ENCODE measurements at regions not wholly inside any gene's neighbourhood (a gene's known extent, or its start where the extent isn't known, plus 50 kb on each side); places are given as distances from the start of the nearest gene placed in this dataset.

DNA sequence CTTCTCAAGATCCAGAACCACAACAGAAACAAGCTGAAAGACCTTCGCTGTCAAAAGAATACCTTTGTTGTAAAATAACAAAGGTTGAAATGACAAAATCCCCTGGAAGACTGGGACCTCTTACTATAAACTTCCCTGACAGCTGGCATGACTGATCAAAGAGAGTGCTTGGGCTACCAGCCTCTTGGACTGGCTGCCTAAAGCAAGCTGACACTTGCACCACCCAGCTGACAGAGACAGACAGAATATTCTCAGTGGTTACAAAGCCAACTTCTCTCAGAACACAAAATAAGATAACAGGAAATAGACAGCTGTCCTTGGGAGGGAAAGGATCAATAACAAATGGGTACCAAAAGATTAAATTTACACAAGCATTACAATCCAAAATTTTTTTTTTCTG lies 241.7 kb upstream of the SPOCK3 start:
- no peaks in the 10 kb centered on the region for H3K36me3 ChIP-seq (ENCODE audit: control insufficient read depth, insufficient read depth, low read length)
- no peaks in the 10 kb centered on the region for H3K4me1 ChIP-seq (ENCODE audit: control insufficient read depth, insufficient read depth, low read length, poor library complexity, severe bottlenecking)
- H3K4me3 ChIP-seq (ENCODE audit: extremely low read depth, insufficient read depth, low read length, poor library complexity, severe bottlenecking) = no peak overlapping the region
- no CpG with 5 or more reads among the region's 1 CpG for WGBS, 2 experiments (ENCODE audit: insufficient coverage in 2 of 2)
- H3K27ac ChIP-seq (ENCODE audit: low read depth, low read length, severe bottlenecking) = no peak overlapping the region
- no peaks in the 10 kb centered on the region for H3K9me3 ChIP-seq (ENCODE audit: control insufficient read depth, low read length)

DNA sequence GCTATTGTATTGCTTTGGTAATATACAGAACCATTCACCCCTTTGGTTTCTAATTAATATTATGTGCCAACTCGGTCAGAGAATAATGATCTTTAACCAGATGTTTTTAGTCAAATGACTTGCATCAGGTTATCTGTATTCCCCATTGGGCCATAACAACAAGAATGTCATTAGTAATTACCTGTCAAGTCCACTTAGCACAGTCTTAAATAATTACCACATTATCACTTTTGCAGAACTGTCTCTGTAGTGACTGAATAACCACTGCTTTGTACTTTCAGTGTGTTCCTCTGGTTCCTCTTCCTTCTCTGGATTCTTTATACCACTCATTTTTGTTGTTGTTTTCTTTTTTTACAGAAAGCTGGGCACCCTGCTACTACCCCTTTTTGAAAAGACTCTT lies 257.7 kb upstream of the SPOCK3 start:
- no CpG with 5 or more reads among the region's 1 CpG for WGBS, 2 experiments (ENCODE audit: insufficient coverage in 2 of 2)
- Histone ChIP-seq H3K4me1 (ENCODE audit: control insufficient read depth, insufficient read depth, low read length, poor library complexity, severe bottlenecking) (no peaks in the 10 kb centered on the region), H3K9me3 (ENCODE audit: control insufficient read depth, low read length) (no peaks in the 10 kb centered on the region)

DNA sequence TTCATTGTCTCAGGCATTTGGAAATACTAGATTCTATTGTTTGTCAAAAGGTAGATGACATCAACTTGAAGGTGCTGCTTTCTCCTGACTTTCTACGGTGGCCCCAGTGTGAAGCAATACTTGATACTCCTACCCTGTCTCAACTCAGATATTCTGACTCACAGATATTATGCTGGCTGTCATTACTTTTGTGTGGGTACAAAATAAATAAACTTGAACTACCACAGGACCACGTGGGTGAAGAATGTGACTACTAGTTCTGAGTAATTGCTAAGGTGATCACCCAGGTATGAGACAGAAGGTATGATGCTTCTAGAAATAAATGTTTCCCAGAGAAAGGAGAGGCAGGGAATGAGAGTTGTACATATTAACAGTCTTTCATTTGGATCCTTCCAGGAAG lies 275.3 kb upstream of the SPOCK3 start:
- no peak overlapping the region for H3K27ac ChIP-seq (ENCODE audit: low read depth, low read length, severe bottlenecking)
- 78 to 88% methylated on average over 1 of the region's 2 CpGs for WGBS, 2 experiments (ENCODE audit: insufficient coverage in 2 of 2)
- no peaks in the 10 kb centered on the region for H3K4me1 ChIP-seq (ENCODE audit: control insufficient read depth, insufficient read depth, low read length, poor library complexity, severe bottlenecking)
- no peak overlapping the region for H3K4me3 ChIP-seq (ENCODE audit: extremely low read depth, insufficient read depth, low read length, poor library complexity, severe bottlenecking)
- no peaks in the 10 kb centered on the region for H3K9me3 ChIP-seq (ENCODE audit: control insufficient read depth, low read length)
- H3K36me3 ChIP-seq (ENCODE audit: control insufficient read depth, insufficient read depth, low read length) = no peaks in the 10 kb centered on the region

More for the DNA sequence above, 257.7 kb upstream of the SPOCK3 start:
- Histone ChIP-seq H3K36me3 (ENCODE audit: control insufficient read depth, insufficient read depth, low read length) (no peaks in the 10 kb centered on the region), H3K27ac (ENCODE audit: low read depth, low read length, severe bottlenecking) (no peak overlapping the region), H3K4me3 (ENCODE audit: extremely low read depth, insufficient read depth, low read length, poor library complexity, severe bottlenecking) (no peak overlapping the region)

DNA sequence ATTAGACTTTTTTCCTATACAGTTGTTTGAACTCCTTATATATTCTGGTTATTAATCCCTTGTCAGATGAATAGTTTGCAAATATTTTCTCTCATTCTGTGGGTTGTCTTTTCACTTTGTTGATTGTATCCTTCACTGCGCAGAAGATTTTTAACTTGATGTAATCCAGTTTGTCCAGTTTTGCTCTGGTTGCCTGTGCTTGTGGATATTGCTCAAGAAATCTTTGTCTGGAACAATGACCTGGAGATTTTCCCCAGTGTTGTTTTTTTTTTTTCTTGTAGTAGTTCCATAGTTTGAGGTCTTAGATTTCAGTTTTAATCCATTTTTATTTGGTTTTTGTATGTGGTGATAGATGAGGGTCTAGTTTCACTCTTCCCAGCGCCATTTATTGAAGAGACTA lies 289.8 kb upstream of the SPOCK3 start:
- WGBS, 2 experiments (ENCODE audit: insufficient coverage in 2 of 2) = 90 to 100% methylated on average over 1 to 2 of the region's 2 CpGs
- H3K4me3 ChIP-seq (ENCODE audit: extremely low read depth, insufficient read depth, low read length, poor library complexity, severe bottlenecking) = no peak overlapping the region
- no peaks in the 10 kb centered on the region for H3K36me3 ChIP-seq (ENCODE audit: control insufficient read depth, insufficient read depth, low read length)
- no peaks in the 10 kb centered on the region for H3K4me1 ChIP-seq (ENCODE audit: control insufficient read depth, insufficient read depth, low read length, poor library complexity, severe bottlenecking)
- H3K27ac ChIP-seq (ENCODE audit: low read depth, low read length, severe bottlenecking) = no peak overlapping the region
- no peaks in the 10 kb centered on the region for H3K9me3 ChIP-seq (ENCODE audit: control insufficient read depth, low read length)

DNA sequence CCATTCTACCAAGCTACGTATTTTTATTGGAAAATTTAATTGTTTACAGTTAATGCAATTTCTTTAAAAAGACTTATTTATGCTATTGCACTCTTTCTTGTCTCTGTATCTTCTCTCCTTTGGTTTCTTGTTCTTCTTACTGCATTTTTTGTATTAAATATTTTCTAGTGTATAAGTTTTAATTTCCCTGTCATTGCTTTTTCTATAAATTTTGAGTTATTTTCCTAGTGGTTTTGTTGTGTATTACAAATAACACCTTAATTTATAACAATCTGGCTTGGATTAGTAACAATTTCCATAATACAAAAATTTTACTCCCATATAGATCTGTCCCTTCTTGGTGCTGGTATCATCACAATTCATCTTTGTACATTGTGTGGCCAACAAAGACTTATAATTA lies 303.5 kb upstream of the SPOCK3 start:
- Histone ChIP-seq H3K4me1 (ENCODE audit: control insufficient read depth, insufficient read depth, low read length, poor library complexity, severe bottlenecking) (no peaks in the 10 kb centered on the region), H3K27ac (ENCODE audit: low read depth, low read length, severe bottlenecking) (no peak overlapping the region), H3K36me3 (ENCODE audit: control insufficient read depth, insufficient read depth, low read length) (no peaks in the 10 kb centered on the region), H3K9me3 (ENCODE audit: control insufficient read depth, low read length) (no peaks in the 10 kb centered on the region), H3K4me3 (ENCODE audit: extremely low read depth, insufficient read depth, low read length, poor library complexity, severe bottlenecking) (no peak overlapping the region)
- WGBS, 2 experiments (ENCODE audit: insufficient coverage in 2 of 2) = no CpG with 5 or more reads among the region's 1 CpG

DNA sequence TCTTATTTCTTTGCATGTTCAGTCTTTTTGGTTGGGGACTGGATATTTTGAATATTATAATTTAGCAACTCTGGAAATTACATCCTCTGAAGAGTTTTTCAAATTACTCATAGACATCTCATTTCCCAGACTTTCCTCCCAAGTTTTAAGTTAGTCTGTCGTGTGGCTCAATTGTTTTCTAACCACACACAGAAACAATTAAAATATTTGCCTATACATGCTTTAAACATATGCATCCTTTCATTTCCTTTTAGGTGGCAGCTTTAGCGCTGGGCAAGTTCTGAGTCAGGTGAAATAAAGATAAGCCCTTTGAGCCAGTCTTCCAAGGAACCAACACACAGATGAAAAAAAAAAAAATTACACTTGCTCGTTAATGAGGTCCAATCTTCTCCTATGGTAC lies 307.0 kb upstream of the SPOCK3 start:
- Histone ChIP-seq H3K36me3 (ENCODE audit: control insufficient read depth, insufficient read depth, low read length) (no peaks in the 10 kb centered on the region), H3K4me3 (ENCODE audit: extremely low read depth, insufficient read depth, low read length, poor library complexity, severe bottlenecking) (no peak overlapping the region), H3K9me3 (ENCODE audit: control insufficient read depth, low read length) (no peaks in the 10 kb centered on the region), H3K4me1 (ENCODE audit: control insufficient read depth, insufficient read depth, low read length, poor library complexity, severe bottlenecking) (no peaks in the 10 kb centered on the region), H3K27ac (ENCODE audit: low read depth, low read length, severe bottlenecking) (no peak overlapping the region)
- 88 to 100% methylated on average over 1 of the region's 3 CpGs for WGBS, 2 experiments (ENCODE audit: insufficient coverage in 2 of 2)

DNA sequence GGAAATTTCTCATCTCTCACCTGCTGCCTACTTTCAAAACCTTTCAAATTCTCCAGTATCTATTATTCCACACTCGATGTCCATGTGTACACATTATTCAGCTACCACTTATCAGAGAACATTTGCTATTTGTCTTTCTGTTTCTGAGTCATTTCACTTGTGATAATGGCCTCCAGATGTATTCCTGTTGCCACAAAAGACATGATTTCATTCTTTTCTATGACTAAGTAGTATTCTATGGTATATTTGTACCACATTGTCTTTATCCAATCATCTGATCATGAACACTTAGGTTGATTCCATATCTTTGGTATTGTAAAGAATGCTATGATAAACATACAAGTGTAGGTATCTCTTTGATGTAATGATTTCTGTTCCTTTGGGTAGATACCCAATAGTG lies 310.1 kb upstream of the SPOCK3 start:
- Histone ChIP-seq H3K4me1 (ENCODE audit: control insufficient read depth, insufficient read depth, low read length, poor library complexity, severe bottlenecking) (no peaks in the 10 kb centered on the region), H3K4me3 (ENCODE audit: extremely low read depth, insufficient read depth, low read length, poor library complexity, severe bottlenecking) (no peak overlapping the region), H3K36me3 (ENCODE audit: control insufficient read depth, insufficient read depth, low read length) (no peaks in the 10 kb centered on the region), H3K27ac (ENCODE audit: low read depth, low read length, severe bottlenecking) (no peak overlapping the region), H3K9me3 (ENCODE audit: control insufficient read depth, low read length) (no peaks in the 10 kb centered on the region)
- 100% methylated on average over 1 of the region's 1 CpG for WGBS, 2 experiments (ENCODE audit: insufficient coverage in 2 of 2)

DNA sequence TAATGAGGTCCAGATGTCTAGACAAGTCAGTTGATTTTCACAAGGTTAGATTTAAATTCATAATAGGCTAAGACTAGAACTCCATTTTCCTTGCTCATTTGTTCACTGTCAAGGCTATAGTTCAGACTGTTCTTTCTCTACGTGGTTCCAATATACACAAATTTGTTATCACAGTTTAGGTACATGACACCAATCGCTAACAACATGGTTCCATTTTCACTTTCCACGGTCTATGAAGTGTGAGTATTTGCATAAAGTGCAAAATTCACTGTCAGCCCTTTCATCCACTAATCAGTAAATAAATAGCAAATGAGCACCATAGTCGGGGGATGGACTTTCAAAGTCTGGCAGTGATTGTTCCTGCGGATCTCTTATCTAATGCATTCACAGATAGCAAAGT lies 315.7 kb upstream of the SPOCK3 start:
- no peak overlapping the region for H3K27ac ChIP-seq (ENCODE audit: low read depth, low read length, severe bottlenecking)

DNA sequence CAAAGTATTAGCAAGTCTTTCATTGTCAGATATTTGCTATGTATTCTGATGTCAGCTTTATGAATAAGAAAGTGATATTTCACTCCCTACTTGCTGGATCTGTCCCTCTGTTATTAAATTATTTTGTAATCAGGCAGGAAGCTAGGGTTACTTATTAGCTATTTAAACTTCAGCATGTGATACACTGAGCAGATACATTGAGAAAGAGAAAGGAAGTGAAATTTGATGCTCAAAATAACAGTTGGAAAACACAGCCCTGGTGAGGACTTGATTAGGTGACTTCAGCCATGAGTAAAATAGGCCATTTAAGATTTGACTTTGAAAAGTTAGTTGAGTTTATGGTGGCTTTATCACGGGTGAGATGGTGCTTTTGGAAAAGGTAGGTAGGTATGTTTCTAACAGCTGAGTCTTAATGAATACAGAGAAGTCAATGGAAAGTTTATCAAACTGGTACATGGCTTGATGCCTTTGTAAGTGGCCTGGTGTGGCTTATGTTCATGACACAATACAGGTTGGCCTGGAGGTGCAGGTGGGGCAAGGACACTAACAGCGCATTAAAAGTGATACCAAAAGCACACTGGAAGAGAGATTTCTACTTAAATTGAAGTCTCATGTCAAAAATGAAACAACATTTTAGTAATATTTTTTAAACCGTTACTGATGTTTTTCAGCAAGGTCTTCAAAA lies 321.2 kb upstream of the SPOCK3 start:
- H3K4me1 ChIP-seq (ENCODE audit: control insufficient read depth, insufficient read depth, low read length, poor library complexity, severe bottlenecking) = no peaks in the 10 kb centered on the region
- peaks cover 5% of the 10 kb centered on the region for H3K9me3 ChIP-seq (ENCODE audit: control insufficient read depth, low read length)
- H3K36me3 ChIP-seq (ENCODE audit: control insufficient read depth, insufficient read depth, low read length) = no peaks in the 10 kb centered on the region
- 89 to 92% methylated on average over 1 of the region's 3 CpGs for WGBS, 2 experiments (ENCODE audit: insufficient coverage in 2 of 2)
- H3K27ac ChIP-seq (ENCODE audit: low read depth, low read length, severe bottlenecking) = no peak overlapping the region
- no peak overlapping the region for H3K4me3 ChIP-seq (ENCODE audit: extremely low read depth, insufficient read depth, low read length, poor library complexity, severe bottlenecking)

More for the DNA sequence above, 315.7 kb upstream of the SPOCK3 start:
- 50 to 60% methylated on average over 1 of the region's 5 CpGs for WGBS, 2 experiments (ENCODE audit: insufficient coverage in 2 of 2)
- Histone ChIP-seq H3K9me3 (ENCODE audit: control insufficient read depth, low read length) (no peaks in the 10 kb centered on the region), H3K36me3 (ENCODE audit: control insufficient read depth, insufficient read depth, low read length) (no peaks in the 10 kb centered on the region), H3K4me3 (ENCODE audit: extremely low read depth, insufficient read depth, low read length, poor library complexity, severe bottlenecking) (no peak overlapping the region), H3K4me1 (ENCODE audit: control insufficient read depth, insufficient read depth, low read length, poor library complexity, severe bottlenecking) (no peaks in the 10 kb centered on the region)

DNA sequence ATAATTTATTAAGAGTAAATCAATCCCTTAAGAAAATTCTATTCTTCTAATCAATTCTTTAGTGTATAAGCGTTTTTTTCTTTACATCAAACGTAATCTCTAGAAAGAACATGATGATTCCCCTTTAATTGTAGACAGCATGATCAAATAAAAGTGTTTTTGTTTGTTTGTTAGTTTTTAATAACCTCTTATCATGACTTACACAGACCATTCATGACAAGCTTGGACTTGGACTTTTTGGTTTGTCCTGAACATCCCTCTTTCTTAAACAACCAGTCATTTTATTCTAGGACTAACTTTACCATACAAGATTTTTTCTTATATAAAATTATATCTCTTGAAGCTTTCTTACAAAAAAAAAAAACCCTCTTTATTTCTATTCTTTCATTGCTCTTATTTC lies 344.6 kb upstream of the SPOCK3 start:
- Histone ChIP-seq H3K9me3 (ENCODE audit: control insufficient read depth, low read length) (peaks cover 17% of the 10 kb centered on the region), H3K4me3 (ENCODE audit: extremely low read depth, insufficient read depth, low read length, poor library complexity, severe bottlenecking) (no peak overlapping the region), H3K4me1 (ENCODE audit: control insufficient read depth, insufficient read depth, low read length, poor library complexity, severe bottlenecking) (no peaks in the 10 kb centered on the region), H3K27ac (ENCODE audit: low read depth, low read length, severe bottlenecking) (no peak overlapping the region), H3K36me3 (ENCODE audit: control insufficient read depth, insufficient read depth, low read length) (no peaks in the 10 kb centered on the region)
- no CpG with 5 or more reads among the region's 2 CpGs for WGBS, 2 experiments (ENCODE audit: insufficient coverage in 2 of 2)

DNA sequence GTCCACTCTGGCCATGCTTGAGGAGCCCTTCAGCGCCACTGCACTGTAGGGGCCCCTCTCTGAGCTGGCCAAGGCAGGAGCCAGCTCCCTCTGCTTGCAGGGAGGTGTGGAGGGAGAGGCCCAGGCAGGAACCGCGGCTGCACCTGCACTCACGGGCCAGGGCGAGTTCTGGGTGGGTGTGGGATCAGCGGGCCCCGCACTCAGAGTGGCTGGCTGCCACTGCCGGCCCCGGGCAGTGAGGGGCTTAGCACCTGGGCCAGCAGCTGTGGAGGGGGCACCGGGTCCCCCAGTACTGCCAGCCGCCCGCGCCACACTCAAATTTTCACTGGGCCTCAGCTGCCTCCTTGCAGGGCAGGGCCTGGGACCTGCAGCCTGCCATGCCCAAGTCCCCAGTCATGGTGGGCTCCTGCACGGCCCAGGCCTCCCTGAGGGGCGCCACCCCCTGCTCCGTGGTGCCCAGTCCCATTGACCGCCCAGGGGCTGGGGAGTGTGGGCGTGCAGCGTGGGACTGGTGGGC lies 347.2 kb upstream of the SPOCK3 start:
- WGBS, 2 experiments (ENCODE audit: insufficient coverage in 2 of 2) = 84% methylated on average over 11 to 17 of the region's 19 CpGs
- Histone ChIP-seq H3K27ac (ENCODE audit: low read depth, low read length, severe bottlenecking) (no peak overlapping the region), H3K4me1 (ENCODE audit: control insufficient read depth, insufficient read depth, low read length, poor library complexity, severe bottlenecking) (no peaks in the 10 kb centered on the region), H3K9me3 (ENCODE audit: control insufficient read depth, low read length) (peaks cover 17% of the 10 kb centered on the region), H3K36me3 (ENCODE audit: control insufficient read depth, insufficient read depth, low read length) (no peaks in the 10 kb centered on the region), H3K4me3 (ENCODE audit: extremely low read depth, insufficient read depth, low read length, poor library complexity, severe bottlenecking) (no peak overlapping the region)

Data from mesodermal cell (in vitro differentiated cells).